AG04450 (cell line): ENCODE measurements at regions not wholly inside any gene's neighbourhood (a gene's known extent, or its start where the extent isn't known, plus 50 kb on each side); places are given as distances from the start of the nearest gene placed in this dataset.

Experiments
- CTCF ChIA-PET: fragments of 300-600, 350-600 bp; formaldehyde crosslinking; extraction: SDS; loops from one replicate; lab custom pipeline; 2022; ENCODE audit warnings: antibody characterized with exemption, inconsistent platforms; lab: Charles Lee
- POLR2A ChIA-PET: fragments of 350-600 bp; formaldehyde crosslinking; extraction: SDS; loops from one replicate; lab custom pipeline; 2021; ENCODE audit warnings: antibody characterized with exemption, inconsistent platforms; lab: Yijun Ruan, JAX
- DNase-seq: peaks from one replicate; pipeline ENCODE4 v3.0.0-alpha.2; 2011; ENCODE audit warnings: low read depth, low spot score
- H3K27ac ChIP-seq: one replicate; pipeline ENCODE4 v1.5.1; 2012; ENCODE audit warnings: low read depth, low read length, control low read depth
- H3K27me3 ChIP-seq: one replicate; pipeline ENCODE4 v1.6.0; 2012; ENCODE audit warnings: low read length; ENCODE audit not compliant: control insufficient read depth, insufficient read depth
- H3K4me3 ChIP-seq: 2 replicates; pipeline ENCODE4 v1.5.1; 2011; ENCODE audit warnings: mild to moderate bottlenecking, low read depth, low read length, control low read depth
- H3K9me3 ChIP-seq: 2 replicates; pipeline ENCODE4 v1.5.1; 2012; ENCODE audit warnings: low read length; ENCODE audit not compliant: control insufficient read depth, insufficient read depth
- TF ChIP-seq, protein P1 (sequence below): IDR thresholded peaks from 2 replicates; pipeline ENCODE4 v1.5.1; 2011; ENCODE audit warnings: low read depth, low read length, control low read depth, inconsistent platforms

DNA sequence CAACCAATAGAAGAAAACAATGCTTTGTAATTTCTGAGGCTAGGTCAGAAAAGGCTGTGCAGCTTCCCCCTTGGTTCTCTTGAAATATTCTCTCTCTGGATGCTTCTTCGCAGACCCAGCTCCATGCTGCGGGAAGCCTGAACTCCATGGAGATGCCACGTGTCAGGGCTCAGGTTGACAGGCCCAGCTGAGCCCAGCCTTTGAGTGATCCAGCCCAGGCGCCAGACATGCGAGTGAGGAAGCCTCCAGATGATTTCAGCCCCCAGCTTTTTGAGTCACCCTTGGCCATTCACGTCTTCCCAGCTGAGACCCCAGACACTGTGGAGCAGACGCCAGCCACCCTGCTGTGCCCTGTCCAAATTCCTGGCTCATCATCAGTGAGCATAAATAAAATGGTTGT is 378.4 kb upstream of the NRP1 start:
- H3K4me3 ChIP-seq = no peak overlapping the region
- TF ChIP-seq, protein P1, sequence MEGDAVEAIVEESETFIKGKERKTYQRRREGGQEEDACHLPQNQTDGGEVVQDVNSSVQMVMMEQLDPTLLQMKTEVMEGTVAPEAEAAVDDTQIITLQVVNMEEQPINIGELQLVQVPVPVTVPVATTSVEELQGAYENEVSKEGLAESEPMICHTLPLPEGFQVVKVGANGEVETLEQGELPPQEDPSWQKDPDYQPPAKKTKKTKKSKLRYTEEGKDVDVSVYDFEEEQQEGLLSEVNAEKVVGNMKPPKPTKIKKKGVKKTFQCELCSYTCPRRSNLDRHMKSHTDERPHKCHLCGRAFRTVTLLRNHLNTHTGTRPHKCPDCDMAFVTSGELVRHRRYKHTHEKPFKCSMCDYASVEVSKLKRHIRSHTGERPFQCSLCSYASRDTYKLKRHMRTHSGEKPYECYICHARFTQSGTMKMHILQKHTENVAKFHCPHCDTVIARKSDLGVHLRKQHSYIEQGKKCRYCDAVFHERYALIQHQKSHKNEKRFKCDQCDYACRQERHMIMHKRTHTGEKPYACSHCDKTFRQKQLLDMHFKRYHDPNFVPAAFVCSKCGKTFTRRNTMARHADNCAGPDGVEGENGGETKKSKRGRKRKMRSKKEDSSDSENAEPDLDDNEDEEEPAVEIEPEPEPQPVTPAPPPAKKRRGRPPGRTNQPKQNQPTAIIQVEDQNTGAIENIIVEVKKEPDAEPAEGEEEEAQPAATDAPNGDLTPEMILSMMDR = no peak
- no peak for DNase-seq
- ChIA-PET POLR2A (no interaction called here), CTCF (no interaction called here)
- no peaks in the 10 kb centered on the region for H3K9me3 ChIP-seq
- H3K27me3 ChIP-seq = no peaks in the 10 kb centered on the region
- no peak overlapping the region for H3K27ac ChIP-seq

DNA sequence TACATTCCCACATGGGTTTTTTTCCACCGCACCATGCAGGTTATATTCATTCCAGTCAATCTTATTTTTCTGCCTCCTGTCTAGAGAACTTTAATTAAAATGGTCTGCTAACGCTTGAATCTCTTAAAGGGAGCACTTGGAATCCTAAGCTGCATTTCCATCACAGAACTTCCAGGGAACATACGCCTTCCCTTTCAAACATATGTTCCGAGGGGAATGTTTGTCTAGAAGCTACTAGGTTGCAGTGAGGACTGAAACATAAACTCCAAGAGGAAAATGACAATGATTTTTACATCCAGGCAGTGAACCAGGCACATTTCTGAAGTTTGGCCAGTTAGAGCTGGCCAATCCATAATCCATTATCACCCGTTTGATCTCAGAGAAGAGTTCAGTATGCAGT is 375.5 kb upstream of the NRP1 start:
- TF ChIP-seq, protein P1 = no peak
- Histone ChIP-seq H3K27ac (no peak overlapping the region), H3K27me3 (no peaks in the 10 kb centered on the region), H3K9me3 (no peaks in the 10 kb centered on the region), H3K4me3 (no peak overlapping the region)
- POLR2A ChIA-PET = no interaction called here
- no peak for DNase-seq
- CTCF ChIA-PET = no interaction called here

DNA sequence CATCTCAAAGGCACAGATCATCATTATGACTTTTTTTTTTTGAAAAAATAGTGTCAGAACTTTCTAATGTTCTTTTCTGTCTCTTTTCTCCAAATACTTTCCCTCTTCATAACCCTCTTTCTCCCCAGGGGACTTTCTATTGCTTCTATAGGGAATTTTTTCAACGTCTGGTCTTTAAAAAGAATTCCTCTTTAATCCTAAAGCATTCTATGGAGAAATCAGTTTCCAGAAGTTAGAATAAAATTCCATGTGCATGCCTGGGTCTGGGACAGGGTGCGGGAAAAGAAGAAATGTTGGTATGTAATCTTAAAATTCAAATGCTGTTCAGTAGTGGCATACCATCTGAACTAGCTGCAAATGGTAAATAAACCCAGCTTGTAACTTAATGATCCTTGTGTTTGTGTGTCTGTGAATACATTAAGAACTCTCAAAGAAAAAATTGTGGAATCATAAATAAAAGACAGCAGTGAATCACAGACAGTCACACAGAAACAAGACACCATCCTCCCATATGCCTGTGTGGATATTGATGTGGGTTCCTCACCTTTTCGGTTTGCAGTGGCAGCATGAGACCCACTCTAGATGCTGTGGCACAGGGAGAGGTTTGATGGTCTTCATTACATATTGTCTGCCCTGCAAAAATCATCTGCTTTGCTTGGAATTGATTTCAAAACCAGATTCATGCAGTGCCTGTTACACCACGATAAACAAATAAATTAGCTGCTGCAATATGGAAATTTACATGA is 374.7 kb upstream of the NRP1 start:
- TF ChIP-seq, protein P1 = no peak
- no peaks in the 10 kb centered on the region for H3K9me3 ChIP-seq
- CTCF ChIA-PET = no interaction called here

DNA sequence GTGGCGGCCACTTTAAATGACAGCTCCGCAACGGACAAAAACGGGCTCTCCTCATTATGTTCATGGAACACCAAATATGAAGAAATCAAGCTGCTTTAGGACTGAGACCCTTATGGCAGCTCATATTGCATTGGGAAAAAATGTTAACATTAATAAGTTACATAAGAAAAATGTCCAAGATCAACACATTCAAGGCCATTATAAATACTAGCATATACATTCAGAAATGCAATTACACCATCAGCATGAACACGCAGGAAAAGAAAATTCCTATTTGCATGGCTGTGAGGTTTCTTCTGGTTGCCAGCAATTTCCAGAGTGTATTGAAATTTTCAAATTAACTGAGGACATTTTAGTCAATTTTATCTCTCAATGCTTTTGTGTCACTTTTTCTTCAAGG is 374.1 kb upstream of the NRP1 start:
- POLR2A ChIA-PET = interaction anchor here (0.7 kb wide), 1 partner anchor 288 kb away, joined by 7 read pairs; no protein-coding TSS in a partner anchor
- no peak for DNase-seq
- Histone ChIP-seq H3K27me3 (no peaks in the 10 kb centered on the region), H3K9me3 (no peaks in the 10 kb centered on the region), H3K27ac (no peak overlapping the region), H3K4me3 (no peak overlapping the region)
- TF ChIP-seq, protein P1 = no peak
- CTCF ChIA-PET = no interaction called here

More for the DNA sequence above, 374.7 kb upstream of the NRP1 start:
- no peak overlapping the region for H3K4me3 ChIP-seq
- POLR2A ChIA-PET = no interaction called here
- no peak overlapping the region for H3K27ac ChIP-seq
- no peaks in the 10 kb centered on the region for H3K27me3 ChIP-seq
- no peak for DNase-seq

DNA sequence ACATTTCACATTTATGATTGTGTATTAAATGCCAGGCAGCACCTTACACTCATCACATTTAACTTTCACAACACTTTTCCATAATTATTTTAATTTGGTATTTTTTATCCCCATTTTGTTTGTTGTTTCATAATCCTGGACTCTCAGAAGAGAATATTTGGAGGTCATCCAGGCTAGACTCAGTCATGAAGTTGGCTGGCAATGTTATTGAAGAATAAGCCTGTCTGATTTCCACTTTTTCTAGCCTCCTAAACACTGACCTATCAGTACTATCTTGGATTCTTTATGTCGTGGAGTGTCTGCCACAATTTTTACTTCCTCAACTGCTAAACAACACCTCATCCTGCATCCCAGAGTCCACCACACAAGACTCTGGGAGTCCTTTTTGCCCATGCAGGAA is 372.3 kb upstream of the NRP1 start:
- H3K9me3 ChIP-seq = no peaks in the 10 kb centered on the region
- DNase-seq = no peak

More for the DNA sequence above, 372.3 kb upstream of the NRP1 start:
- ChIA-PET POLR2A (no interaction called here), CTCF (no interaction called here)
- H3K4me3 ChIP-seq = no peak overlapping the region
- TF ChIP-seq, protein P1 = no peak
- H3K27me3 ChIP-seq = no peaks in the 10 kb centered on the region
- no peak overlapping the region for H3K27ac ChIP-seq
